HG03558 (cell line): ENCODE measurements at regions not wholly inside any gene's neighbourhood (a gene's known extent, or its start where the extent isn't known, plus 50 kb on each side); places are given as distances from the start of the nearest gene placed in this dataset.
A peak's percentile ranks its signal among the peaks of the same experiment; 100 is the strongest.
"Not testable (repeated sequence)": the region's sequence is repeated elsewhere in the genome, so short reads cannot be mapped to it uniquely, and the experiment has no call there.

Experiments
- ATAC-seq: cut with Tn5 transposase; IDR thresholded peaks from one replicate; pipeline ENCODE4 v1.9.1; 2021; ENCODE audit warnings: moderate number of reproducible peaks; ENCODE audit not compliant: unreplicated experiment; ENCODE audit errors: extremely low read depth

- ATAC-seq = no peak
Observed at GRCh38 chr13:76014406-76015318, 378.5 kb downstream of the LMO7 start.

- no peak for ATAC-seq
Observed at GRCh38 chr13:76012091-76012721, 376.1 kb downstream of the LMO7 start.

- no peak for ATAC-seq
Observed at GRCh38 chr13:76009267-76009890, 373.2 kb downstream of the LMO7 start.

GRCh38 chr13:76004416-76004815 lies 368.3 kb downstream of the LMO7 start:
- no peak for ATAC-seq

- ATAC-seq = no peak
Observed at GRCh38 chr13:76000131-76000530, 364.0 kb downstream of the LMO7 start.

GRCh38 chr13:75996582-75996981 lies 360.5 kb downstream of the LMO7 start:
- no peak for ATAC-seq

- ATAC-seq = no peak
Observed at GRCh38 chr13:75995966-75996365, 359.8 kb downstream of the LMO7 start.

GRCh38 chr13:75993823-75994222 lies 357.7 kb downstream of the LMO7 start:
- no peak for ATAC-seq

- ATAC-seq = no peak
Observed at GRCh38 chr13:75993241-75993640, 357.1 kb downstream of the LMO7 start.

GRCh38 chr13:75986818-75987217 lies 350.7 kb downstream of the LMO7 start:
- peak; percentile 98 for ATAC-seq

GRCh38 chr13:75985132-75985531 lies 349.0 kb downstream of the LMO7 start:
- no peak for ATAC-seq

- ATAC-seq = no peak
Observed at GRCh38 chr13:75978818-75979217, 342.7 kb downstream of the LMO7 start.

- ATAC-seq = no peak
Observed at GRCh38 chr13:75968103-75968838, 332.1 kb downstream of the LMO7 start.

GRCh38 chr13:75963302-75963701 lies 327.2 kb downstream of the LMO7 start:
- no peak for ATAC-seq

- ATAC-seq = no peak
Observed at GRCh38 chr13:75961911-75962310, 325.8 kb downstream of the LMO7 start.

GRCh38 chr13:75960538-75960994 lies 324.4 kb downstream of the LMO7 start:
- peak; percentile 86 for ATAC-seq

- no peak for ATAC-seq
Observed at GRCh38 chr13:75959861-75960481, 323.8 kb downstream of the LMO7 start.

GRCh38 chr13:75953589-75953988 lies 317.5 kb downstream of the LMO7 start:
- not testable (repeated sequence) for ATAC-seq

GRCh38 chr13:75947448-75947847 lies 311.3 kb downstream of the LMO7 start:
- no peak for ATAC-seq
